Left lung (tissue), 4 donors: ENCODE measurements at regions not wholly inside any gene's neighbourhood (a gene's known extent, or its start where the extent isn't known, plus 50 kb on each side); places are given as distances from the start of the nearest gene placed in this dataset.

ENCODE experiments used
- ATAC-seq: fragments of 200-7000 bp; cut with Tn5 transposase; one replicate; pipeline ENCODE4 v1.9.1; 2020; ENCODE audit warnings: moderate library complexity
- DNase-seq, 4 donors: peaks; one replicate each; pipeline ENCODE4 v3.0.0-alpha.2; 2013 to 2020
- H3K27ac ChIP-seq, 2 donors: fragments of 200-600 bp; sonication (generic) in 1 of 2; one replicate each; pipeline versions ENCODE4 v1.5.0 to v1.8.0; 2020 to 2021
- H3K27me3 ChIP-seq, 2 donors: fragments of 200-600 bp; sonication (generic) in 1 of 2; one replicate each; pipeline versions ENCODE4 v1.5.0 to v1.8.0; 2020 to 2021
- H3K36me3 ChIP-seq, 2 donors: fragments of 200-600 bp; sonication (generic) in 1 of 2; one replicate each; pipeline versions ENCODE4 v1.5.0 to v1.8.0; 2020 to 2021
- H3K4me1 ChIP-seq, 2 donors: fragments of 200-600 bp; one replicate each; pipeline ENCODE4 v1.8.0; 2021
- H3K4me3 ChIP-seq, 2 donors: fragments of 200-600 bp; sonication (generic) in 1 of 2; one replicate each; pipeline versions ENCODE4 v1.5.0 to v1.8.0; 2020 to 2021; ENCODE audit warnings: mild to moderate bottlenecking in 1 of 2
- H3K9me3 ChIP-seq, 2 donors: fragments of 200-600 bp; sonication (generic) in 1 of 2; one replicate each; pipeline versions ENCODE4 v1.5.0 to v1.8.0; 2020 to 2021
- CTCF ChIP-seq, 2 donors: fragments of 200-600 bp; sonication (generic) in 1 of 2; IDR thresholded peaks; one replicate each; pipeline versions ENCODE4 v1.5.0 to v1.8.0; 2021; ENCODE audit warnings: antibody characterized with exemption in 2 of 2
- intact Hi-C, 2 donors: fragments of 100-400 bp; cut with DNase I; formaldehyde crosslinking; loops; one replicate each; pipeline versions ENCODE4 v1.11.2 to v1.14.2; 2022
- donor health status: DM: no; HTN: yes; CAD: no.
- donor health status: DM: no; HTN: no; CAD: no.

- TF ChIP-seq CTCF (IDR thresholded peaks at IDR 0.05): no peak
- Histone ChIP-seq H3K36me3 (no peaks in the 10 kb centered on the region), H3K27me3 (no peaks in the 10 kb centered on the region), H3K9me3 (peaks cover 0 to 5% of the 10 kb centered on the region in 2 donors), H3K4me1 (no peaks in the 10 kb centered on the region), H3K27ac (no peak overlapping the region), H3K4me3 (no peak overlapping the region)
- DNase-seq (peak in 1 of 4 donors; percentile 6), ATAC-seq (no peak)
- intact Hi-C loops: no loop called here
Observed at GRCh38 chr5:123754908-123755307, 242.9 kb downstream of the CSNK1G3 start.

GRCh38 chr5:123753937-123754891 lies 242.2 kb downstream of the CSNK1G3 start:
- intact Hi-C loops: no loop called here
- peaks cover 0 to 2% of the 10 kb centered on the region in 2 donors for H3K9me3 ChIP-seq
- H3K36me3 ChIP-seq: no peaks in the 10 kb centered on the region
- ATAC-seq (no peak), DNase-seq (no peak)
- H3K27me3 ChIP-seq: no peaks in the 10 kb centered on the region
- H3K27ac ChIP-seq: no peak overlapping the region
- H3K4me1 ChIP-seq: no peaks in the 10 kb centered on the region
- no peak overlapping the region for H3K4me3 ChIP-seq
- no peak for TF ChIP-seq CTCF (IDR thresholded peaks at IDR 0.05)

GRCh38 chr5:123753180-123753936 lies 241.4 kb downstream of the CSNK1G3 start:
- TF ChIP-seq CTCF (IDR thresholded peaks at IDR 0.05): no peak
- no peak for ATAC-seq
- Histone ChIP-seq H3K36me3 (no peaks in the 10 kb centered on the region), H3K4me3 (no peak overlapping the region), H3K27me3 (no peaks in the 10 kb centered on the region), H3K9me3 (no peaks in the 10 kb centered on the region), H3K27ac (no peak overlapping the region), H3K4me1 (no peaks in the 10 kb centered on the region)
- DNase-seq: no peak
- intact Hi-C loops: no loop called here

GRCh38 chr5:123752552-123753179 lies 240.7 kb downstream of the CSNK1G3 start:
- Histone ChIP-seq H3K4me3 (no peak overlapping the region), H3K27me3 (no peaks in the 10 kb centered on the region), H3K27ac (peak overlapping the region in 1 of 2 donors; percentile 44), H3K9me3 (no peaks in the 10 kb centered on the region), H3K4me1 (no peaks in the 10 kb centered on the region), H3K36me3 (no peaks in the 10 kb centered on the region)
- DNase-seq (peak in 1 of 4 donors; percentile 11), ATAC-seq (peak; percentile 49)
- TF ChIP-seq CTCF (IDR thresholded peaks at IDR 0.05): no peak
- intact Hi-C loops: no loop called here
